GM12878 (cell line): ENCODE measurements at regions not wholly inside any gene's neighbourhood (a gene's known extent, or its start where the extent isn't known, plus 50 kb on each side); places are given as distances from the start of the nearest gene placed in this dataset.

Experiments
- ATAC-seq: fragments of 200-7000 bp; cut with Tn5 transposase; 3 replicates; pipeline ENCODE4 v1.9.1; 2020; ENCODE audit warnings: mild to moderate bottlenecking, moderate library complexity
- BruUV-seq: library from RNA; stranded (reverse); fragments of 400-500 nt; replicated peaks from 2 replicates; lab custom pipeline; 2021; lab: Mats Ljungman, UMichigan
- CTCF ChIA-PET: fragments of 300-600 bp; sonication (Branson Sonifier 250); formaldehyde crosslinking; extraction: SDS; loops from one replicate; lab custom pipeline; 2021; ENCODE audit warnings: inconsistent platforms; lab: Yijun Ruan, JAX
- POLR2A ChIA-PET: fragments of 350-600 bp; formaldehyde crosslinking; extraction: SDS; loops from one replicate; lab custom pipeline; 2021; ENCODE audit warnings: inconsistent platforms; lab: Charles Lee
- RAD21 ChIA-PET: fragments of 300-600 bp; sonication (Branson Sonifier 250); formaldehyde crosslinking; loops from one replicate; lab custom pipeline; 2023; ENCODE audit warnings: antibody characterized with exemption; ENCODE audit not compliant: unreplicated experiment; lab: Charles Lee
- SMC1A ChIA-PET: fragments of 300-600 bp; sonication (Branson Sonifier 250); formaldehyde crosslinking; loops from one replicate; lab custom pipeline; 2023; ENCODE audit not compliant: unreplicated experiment, uncharacterized antibody; lab: Charles Lee
- DNase-seq: peaks from one replicate; pipeline ENCODE4 v3.0.0-alpha.2; 2011; ENCODE audit warnings: low read depth, low spot score
- FAIRE-seq: peaks from 3 replicates; lab custom pipeline; 2011; peaks lifted over from hg19 to GRCh38; lab: Jason Lieb, UNC
- H2AFZ ChIP-seq: 2 replicates; pipeline ENCODE4 v1.6.0; 2011; ENCODE audit warnings: low read depth, low read length, control low read depth; ENCODE audit not compliant: control insufficient read depth
- H3K27ac ChIP-seq: 2 replicates; pipeline ENCODE4 v1.5.1; 2011; ENCODE audit warnings: control low read depth; ENCODE audit not compliant: control insufficient read depth, insufficient read depth
- H3K27me3 ChIP-seq, 2 experiments: replicated peaks in 1 of 2; 2 replicates each; pipeline versions ENCODE4 v1.6.0 to v1.6.1; 2011; ENCODE audit warnings: low read length in 1 of 2; ENCODE audit not compliant: control insufficient read depth in 2 of 2, insufficient read depth in 2 of 2
- H3K36me3 ChIP-seq, 2 experiments: 2 replicates each; pipeline ENCODE4 v1.5.1; 2011; ENCODE audit warnings: low read length in 1 of 2; ENCODE audit not compliant: control insufficient read depth in 2 of 2, insufficient read depth in 2 of 2
- H3K4me1 ChIP-seq: 2 replicates; pipeline ENCODE4 v1.6.1; 2011; ENCODE audit warnings: mild to moderate bottlenecking, low read length, moderate library complexity, mixed read lengths; ENCODE audit not compliant: control insufficient read depth, insufficient read depth
- H3K4me2 ChIP-seq: 2 replicates; pipeline ENCODE4 v1.6.0; 2011; ENCODE audit warnings: control low read depth; ENCODE audit not compliant: control insufficient read depth, insufficient read depth
- H3K4me3 ChIP-seq: fragments of 200-600 bp; sonication (generic); 2 replicates; pipeline ENCODE4 v1.5.1; 2016
- H3K79me2 ChIP-seq: 2 replicates; pipeline ENCODE4 v1.6.0; 2011; ENCODE audit warnings: low read length; ENCODE audit not compliant: control insufficient read depth, insufficient read depth
- H3K9ac ChIP-seq: 2 replicates; pipeline ENCODE4 v1.8.0; 2011; ENCODE audit warnings: low read length, control low read depth, mixed read lengths; ENCODE audit not compliant: control insufficient read depth, insufficient read depth
- H3K9me3 ChIP-seq: replicated peaks from 3 replicates; pipeline ENCODE4 v1.5.1; 2011; ENCODE audit warnings: mild to moderate bottlenecking, low read length; ENCODE audit not compliant: control insufficient read depth, insufficient read depth
- H4K20me1 ChIP-seq: 2 replicates; pipeline ENCODE4 v1.6.0; 2011; ENCODE audit not compliant: control insufficient read depth, insufficient read depth
- BHLHE40 ChIP-seq, 2 experiments: fragments of 450-650 bp in 1 of 2; IDR thresholded peaks; 2 replicates each; pipeline ENCODE4 v1.6.1; 2011 to 2017; ENCODE audit warnings: low read depth in 2 of 2, borderline replicate concordance in 1 of 2, improper control_type of control experiment in 1 of 2, low read length in 1 of 2, mild to moderate bottlenecking in 1 of 2
- BMI1 ChIP-seq: fragments of 450-650 bp; IDR thresholded peaks from 2 replicates; pipeline ENCODE4 v1.6.1; 2016; ENCODE audit warnings: mild to moderate bottlenecking, moderate library complexity, borderline replicate concordance
- IKZF2 ChIP-seq, 2 experiments: fragments of 450-650 bp; IDR thresholded peaks; 2 replicates each; pipeline ENCODE4 v1.6.1; 2017; ENCODE audit warnings: mild to moderate bottlenecking in 2 of 2, moderate library complexity in 2 of 2
- KDM1A ChIP-seq: fragments of 200-600 bp; sonication (generic); IDR thresholded peaks from 2 replicates; pipeline ENCODE4 v1.6.1; 2016; ENCODE audit warnings: borderline replicate concordance
- KLF5 ChIP-seq: fragments of 450-650 bp; IDR thresholded peaks from 2 replicates; pipeline ENCODE4 v1.6.1; 2014; ENCODE audit warnings: mild to moderate bottlenecking; ENCODE audit not compliant: partially characterized antibody
- MTA3 ChIP-seq: IDR thresholded peaks from 2 replicates; pipeline ENCODE4 v1.6.1; 2012; ENCODE audit warnings: low read length, inconsistent platforms, borderline replicate concordance
- NFXL1 ChIP-seq: fragments of 450-650 bp; IDR thresholded peaks from 2 replicates; pipeline ENCODE4 v1.6.1; 2017; ENCODE audit warnings: antibody characterized with exemption, mild to moderate bottlenecking, borderline replicate concordance
- NFYB ChIP-seq: IDR thresholded peaks from 2 replicates; pipeline ENCODE4 v1.6.1; 2011; ENCODE audit warnings: low read depth, mild to moderate bottlenecking, low read length, improper control_type of control experiment, moderate library complexity; ENCODE audit not compliant: insufficient read depth
- RELA ChIP-seq: fragments of 450-650 bp; IDR thresholded peaks from 2 replicates; pipeline ENCODE4 v1.8.0; 2014; ENCODE audit warnings: borderline replicate concordance; ENCODE audit not compliant: partially characterized antibody
- ZNF217 ChIP-seq: fragments of 450-650 bp; IDR thresholded peaks from 2 replicates; pipeline ENCODE4 v1.6.1; 2017; ENCODE audit warnings: antibody characterized with exemption, mild to moderate bottlenecking
- WGBS: methylation state at CpG from one replicate; pipeline ENCODE4 v1.1.6; 2016; ENCODE audit warnings: low lambda C conversion rate; ENCODE audit not compliant: insufficient replicate concordance, insufficient coverage; ENCODE audit errors: missing lambda C conversion rate; 5-methylcytosine and 5-hydroxymethylcytosine counted together
- in situ Hi-C: fragments of 300-500 bp; cut with MboI; formaldehyde crosslinking; loops from 9 replicates; pipeline ENCODE4 v1.14.3; 2018; ENCODE audit warnings: mixed read lengths
- intact Hi-C: fragments of 100-400 bp; cut with micrococcal nuclease; formaldehyde crosslinking; loops from one replicate; pipeline ENCODE4 v1.14.2; 2022; ENCODE audit not compliant: unreplicated experiment
- TF ChIP-seq, protein P1 (sequence below): IDR thresholded peaks from 2 replicates; pipeline ENCODE4 v1.6.1; 2011; ENCODE audit warnings: borderline replicate concordance, low read depth, mild to moderate bottlenecking, moderate library complexity, low read length; ENCODE audit not compliant: insufficient read depth, poor library complexity, severe bottlenecking
- TF ChIP-seq, protein P2 (sequence below): fragments of 450-650 bp; IDR thresholded peaks from 2 replicates; pipeline ENCODE4 v1.6.1; 2017; ENCODE audit warnings: antibody characterized with exemption, mild to moderate bottlenecking, moderate library complexity
- TF ChIP-seq, protein P3 (sequence below): fragments of 450-650 bp; IDR thresholded peaks from 2 replicates; pipeline ENCODE4 v1.6.1; 2017; ENCODE audit warnings: mild to moderate bottlenecking

DNA sequence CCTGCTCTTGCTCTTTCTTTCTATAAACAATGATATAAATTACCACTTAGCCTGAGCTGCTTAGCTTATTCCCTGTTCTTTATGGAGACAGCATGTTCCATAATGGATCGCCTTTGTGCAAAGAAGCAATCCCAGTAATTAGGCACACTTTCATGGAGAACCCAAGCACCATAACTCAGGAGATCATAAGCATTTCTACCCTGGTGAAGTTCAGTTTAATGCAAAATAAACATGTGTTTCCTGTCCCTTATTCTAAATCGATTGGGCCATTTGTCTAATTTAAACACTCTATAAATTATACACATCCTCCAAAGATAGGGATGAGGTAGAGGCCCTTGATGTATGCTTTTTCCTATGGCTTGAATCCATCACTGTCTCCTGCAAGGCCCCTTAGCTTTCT, 75.8 kb upstream of the TMEM72 start:
- ChIA-PET POLR2A (no interaction called here), CTCF (no interaction called here)
- WGBS, result 0% methylated on average over 2 of the region's 2 CpGs

DNA sequence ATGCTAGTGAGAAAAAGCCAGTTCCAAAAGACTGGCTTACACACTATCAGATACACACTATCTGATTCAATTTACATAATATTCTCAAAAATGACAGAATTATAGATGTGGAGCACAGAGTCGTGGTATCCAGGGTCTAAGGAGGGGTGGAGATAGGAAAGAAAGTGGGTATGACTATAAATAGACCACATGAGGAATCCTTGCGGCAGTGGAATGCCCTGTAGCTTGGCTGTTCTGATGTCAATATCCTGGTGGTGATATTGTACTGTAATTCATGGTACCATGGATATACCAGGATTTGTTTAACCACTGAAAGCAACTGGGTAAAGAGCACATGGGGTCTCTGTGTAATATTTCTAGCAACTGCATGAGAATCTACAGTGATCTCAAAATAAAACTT, 67.7 kb upstream of the TMEM72 start:
- ATAC-seq (no peak), FAIRE-seq (no peak), DNase-seq (no peak)
- no peaks in the 10 kb centered on the region for H4K20me1 ChIP-seq
- H3K79me2 ChIP-seq, result no peaks in the 10 kb centered on the region
- in situ Hi-C loops (no loop called here), intact Hi-C loops (no loop called here)
- CTCF ChIA-PET, result interaction anchor here (1.5 kb wide), 1 partner anchor 15 kb away, joined by 3 read pairs; no protein-coding TSS in a partner anchor
- no peak overlapping the region for H3K27ac ChIP-seq
- SMC1A ChIA-PET, result no interaction called here
- H3K4me1 ChIP-seq, result no peaks in the 10 kb centered on the region
- no peaks in the 10 kb centered on the region; a peak in 3 of 4 replicates for H3K27me3 ChIP-seq
- H3K9ac ChIP-seq, result no peak overlapping the region
- H3K9me3 ChIP-seq, result no peaks in the 10 kb centered on the region
- RAD21 ChIA-PET, result no interaction called here
- H3K4me2 ChIP-seq, result no peak overlapping the region
- no peak overlapping the region for H3K4me3 ChIP-seq
- 44% methylated on average over 2 of the region's 2 CpGs for WGBS
- BruUV-seq, result no TSS peak
- POLR2A ChIA-PET, result no interaction called here
- no peak overlapping the region for H2AFZ ChIP-seq
- no peaks in the 10 kb centered on the region for H3K36me3 ChIP-seq
- TF ChIP-seq, protein P1, sequence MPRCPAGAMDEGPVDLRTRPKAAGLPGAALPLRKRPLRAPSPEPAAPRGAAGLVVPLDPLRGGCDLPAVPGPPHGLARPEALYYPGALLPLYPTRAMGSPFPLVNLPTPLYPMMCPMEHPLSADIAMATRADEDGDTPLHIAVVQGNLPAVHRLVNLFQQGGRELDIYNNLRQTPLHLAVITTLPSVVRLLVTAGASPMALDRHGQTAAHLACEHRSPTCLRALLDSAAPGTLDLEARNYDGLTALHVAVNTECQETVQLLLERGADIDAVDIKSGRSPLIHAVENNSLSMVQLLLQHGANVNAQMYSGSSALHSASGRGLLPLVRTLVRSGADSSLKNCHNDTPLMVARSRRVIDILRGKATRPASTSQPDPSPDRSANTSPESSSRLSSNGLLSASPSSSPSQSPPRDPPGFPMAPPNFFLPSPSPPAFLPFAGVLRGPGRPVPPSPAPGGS, result no peak
- TF ChIP-seq NFXL1 (no peak), BHLHE40 (IDR thresholded peaks at IDR 0.05; ENCODE audit: borderline replicate concordance in 1 of 2, low read depth in 2 of 2, low read length in 1 of 2) (no peak), KLF5 (no peak), MTA3 (no peak), NFYB (no peak), BMI1 (no peak)
- TF ChIP-seq, protein P2, sequence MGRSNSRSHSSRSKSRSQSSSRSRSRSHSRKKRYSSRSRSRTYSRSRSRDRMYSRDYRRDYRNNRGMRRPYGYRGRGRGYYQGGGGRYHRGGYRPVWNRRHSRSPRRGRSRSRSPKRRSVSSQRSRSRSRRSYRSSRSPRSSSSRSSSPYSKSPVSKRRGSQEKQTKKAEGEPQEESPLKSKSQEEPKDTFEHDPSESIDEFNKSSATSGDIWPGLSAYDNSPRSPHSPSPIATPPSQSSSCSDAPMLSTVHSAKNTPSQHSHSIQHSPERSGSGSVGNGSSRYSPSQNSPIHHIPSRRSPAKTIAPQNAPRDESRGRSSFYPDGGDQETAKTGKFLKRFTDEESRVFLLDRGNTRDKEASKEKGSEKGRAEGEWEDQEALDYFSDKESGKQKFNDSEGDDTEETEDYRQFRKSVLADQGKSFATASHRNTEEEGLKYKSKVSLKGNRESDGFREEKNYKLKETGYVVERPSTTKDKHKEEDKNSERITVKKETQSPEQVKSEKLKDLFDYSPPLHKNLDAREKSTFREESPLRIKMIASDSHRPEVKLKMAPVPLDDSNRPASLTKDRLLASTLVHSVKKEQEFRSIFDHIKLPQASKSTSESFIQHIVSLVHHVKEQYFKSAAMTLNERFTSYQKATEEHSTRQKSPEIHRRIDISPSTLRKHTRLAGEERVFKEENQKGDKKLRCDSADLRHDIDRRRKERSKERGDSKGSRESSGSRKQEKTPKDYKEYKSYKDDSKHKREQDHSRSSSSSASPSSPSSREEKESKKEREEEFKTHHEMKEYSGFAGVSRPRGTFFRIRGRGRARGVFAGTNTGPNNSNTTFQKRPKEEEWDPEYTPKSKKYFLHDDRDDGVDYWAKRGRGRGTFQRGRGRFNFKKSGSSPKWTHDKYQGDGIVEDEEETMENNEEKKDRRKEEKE, result no peak

More for the DNA sequence above, 75.8 kb upstream of the TMEM72 start:
- SMC1A ChIA-PET, result no interaction called here
- Histone ChIP-seq H3K4me3 (no peak overlapping the region), H3K4me1 (no peaks in the 10 kb centered on the region), H3K4me2 (no peak overlapping the region), H2AFZ (no peak overlapping the region), H4K20me1 (no peaks in the 10 kb centered on the region), H3K9ac (no peak overlapping the region), H3K79me2 (no peaks in the 10 kb centered on the region), H3K9me3 (no peaks in the 10 kb centered on the region), H3K36me3 (no peaks in the 10 kb centered on the region), H3K27me3 (no peaks in the 10 kb centered on the region), H3K27ac (no peak overlapping the region)
- in situ Hi-C loops (no loop called here), intact Hi-C loops (no loop called here)
- no peak for TF ChIP-seq KDM1A
- no peak for TF ChIP-seq ZNF217
- TF ChIP-seq RELA, result no peak
- TF ChIP-seq, protein P3, sequence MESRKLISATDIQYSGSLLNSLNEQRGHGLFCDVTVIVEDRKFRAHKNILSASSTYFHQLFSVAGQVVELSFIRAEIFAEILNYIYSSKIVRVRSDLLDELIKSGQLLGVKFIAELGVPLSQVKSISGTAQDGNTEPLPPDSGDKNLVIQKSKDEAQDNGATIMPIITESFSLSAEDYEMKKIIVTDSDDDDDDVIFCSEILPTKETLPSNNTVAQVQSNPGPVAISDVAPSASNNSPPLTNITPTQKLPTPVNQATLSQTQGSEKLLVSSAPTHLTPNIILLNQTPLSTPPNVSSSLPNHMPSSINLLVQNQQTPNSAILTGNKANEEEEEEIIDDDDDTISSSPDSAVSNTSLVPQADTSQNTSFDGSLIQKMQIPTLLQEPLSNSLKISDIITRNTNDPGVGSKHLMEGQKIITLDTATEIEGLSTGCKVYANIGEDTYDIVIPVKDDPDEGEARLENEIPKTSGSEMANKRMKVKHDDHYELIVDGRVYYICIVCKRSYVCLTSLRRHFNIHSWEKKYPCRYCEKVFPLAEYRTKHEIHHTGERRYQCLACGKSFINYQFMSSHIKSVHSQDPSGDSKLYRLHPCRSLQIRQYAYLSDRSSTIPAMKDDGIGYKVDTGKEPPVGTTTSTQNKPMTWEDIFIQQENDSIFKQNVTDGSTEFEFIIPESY, result no peak
- TF ChIP-seq IKZF2 (IDR thresholded peaks at IDR 0.05), result no peak
- FAIRE-seq (no peak), DNase-seq (no peak), ATAC-seq (no peak)
- no TSS peak for BruUV-seq
- RAD21 ChIA-PET, result no interaction called here
